ENCODE measurements at regions not wholly inside any gene's neighbourhood (a gene's known extent, or its start where the extent isn't known, plus 50 kb on each side); places are given as distances from the start of the nearest gene placed in this dataset.

- no peak for TF ChIP-seq POLR2AphosphoS5 (IDR thresholded peaks at IDR 0.05)
- TF ChIP-seq POLR2A (IDR thresholded peaks at IDR 0.05): no peak
These were observed 768.9 kb downstream of the SLC4A3 start for GRCh38 chr2:220396287-220396686.

All from breast epithelium (tissue), 3 donors.